C4-2B (cell line): ENCODE measurements at regions not wholly inside any gene's neighbourhood (a gene's known extent, or its start where the extent isn't known, plus 50 kb on each side); places are given as distances from the start of the nearest gene placed in this dataset.

Experiments used
- ZFX ChIP-seq: fragments of 450-650 bp; IDR thresholded peaks from 2 replicates; pipeline ENCODE4 v1.6.1; 2017
- TF ChIP-seq, protein P1 (sequence below): fragments of 450-650 bp; conservative IDR thresholded peaks from 2 replicates; pipeline ENCODE4 v1.5.1; 2017; ENCODE audit warnings: mild to moderate bottlenecking

DNA sequence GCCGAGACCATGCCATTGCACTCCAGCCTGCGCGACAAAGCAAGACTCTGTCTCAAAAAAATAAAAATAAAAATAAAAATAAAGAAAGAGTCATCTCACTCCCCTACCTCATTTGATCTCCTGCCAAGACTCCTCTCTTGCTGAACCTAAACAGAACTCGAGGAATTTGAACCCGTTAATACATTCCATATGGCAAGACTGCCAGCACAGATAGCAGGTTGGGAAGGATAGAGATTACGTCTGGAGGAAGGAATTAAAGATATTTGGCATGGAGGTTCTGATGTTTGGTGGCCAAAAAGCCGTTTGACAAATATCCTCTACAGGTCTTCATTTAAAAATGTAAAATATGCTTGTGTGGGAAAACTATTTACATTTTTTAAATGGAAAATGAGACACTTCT is 549.6 kb downstream of the HTR7 start:
- TF ChIP-seq, protein P1, sequence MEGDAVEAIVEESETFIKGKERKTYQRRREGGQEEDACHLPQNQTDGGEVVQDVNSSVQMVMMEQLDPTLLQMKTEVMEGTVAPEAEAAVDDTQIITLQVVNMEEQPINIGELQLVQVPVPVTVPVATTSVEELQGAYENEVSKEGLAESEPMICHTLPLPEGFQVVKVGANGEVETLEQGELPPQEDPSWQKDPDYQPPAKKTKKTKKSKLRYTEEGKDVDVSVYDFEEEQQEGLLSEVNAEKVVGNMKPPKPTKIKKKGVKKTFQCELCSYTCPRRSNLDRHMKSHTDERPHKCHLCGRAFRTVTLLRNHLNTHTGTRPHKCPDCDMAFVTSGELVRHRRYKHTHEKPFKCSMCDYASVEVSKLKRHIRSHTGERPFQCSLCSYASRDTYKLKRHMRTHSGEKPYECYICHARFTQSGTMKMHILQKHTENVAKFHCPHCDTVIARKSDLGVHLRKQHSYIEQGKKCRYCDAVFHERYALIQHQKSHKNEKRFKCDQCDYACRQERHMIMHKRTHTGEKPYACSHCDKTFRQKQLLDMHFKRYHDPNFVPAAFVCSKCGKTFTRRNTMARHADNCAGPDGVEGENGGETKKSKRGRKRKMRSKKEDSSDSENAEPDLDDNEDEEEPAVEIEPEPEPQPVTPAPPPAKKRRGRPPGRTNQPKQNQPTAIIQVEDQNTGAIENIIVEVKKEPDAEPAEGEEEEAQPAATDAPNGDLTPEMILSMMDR: no peak
- no peak for TF ChIP-seq ZFX
